H1 (cell line): ENCODE measurements at regions not wholly inside any gene's neighbourhood (a gene's known extent, or its start where the extent isn't known, plus 50 kb on each side); places are given as distances from the start of the nearest gene placed in this dataset.

ENCODE experiments used
- CHD7 ChIP-seq: fragments of 300-600 bp; sonication (generic); IDR thresholded peaks from 2 replicates; pipeline ENCODE4 v1.7.1; 2012; ENCODE audit warnings: low read length, moderate library complexity, mild to moderate bottlenecking, inconsistent platforms; ENCODE audit not compliant: insufficient replicate concordance
- PHF8 ChIP-seq: fragments of 200-600 bp; sonication (generic); conservative IDR thresholded peaks from 2 replicates; pipeline ENCODE4 v1.7.1; 2012; ENCODE audit warnings: low read depth, mild to moderate bottlenecking, inconsistent platforms, low read length, moderate library complexity

- TF ChIP-seq CHD7 (no peak), PHF8 (no peak)
- TF ChIP-seq, all 59 proteins: peak for 0
Measured at GRCh38 chr17:27086526-27086925, 207.4 kb upstream of the WSB1 start (continued).
